NB4 (cell line): ENCODE measurements at regions not wholly inside any gene's neighbourhood (a gene's known extent, or its start where the extent isn't known, plus 50 kb on each side); places are given as distances from the start of the nearest gene placed in this dataset.

ENCODE experiments used
- DNase-seq: peaks from one replicate; pipeline ENCODE4 v3.0.0; 2010; ENCODE audit warnings: low read depth
- H3K4me3 ChIP-seq: one replicate; pipeline ENCODE4 v1.5.1; 2011; ENCODE audit warnings: mild to moderate bottlenecking, low read depth, low read length, moderate library complexity
- CTCF ChIP-seq: IDR thresholded peaks from one replicate; pipeline ENCODE4 v1.5.1; 2012; ENCODE audit warnings: low read depth, low read length
- MAX ChIP-seq: IDR thresholded peaks from 2 replicates; pipeline ENCODE4 v1.6.1; 2011; ENCODE audit warnings: low read depth, low read length
- MYC ChIP-seq: IDR thresholded peaks from 2 replicates; pipeline ENCODE4 v1.6.1; 2011; ENCODE audit warnings: low read depth, low read length
- POLR2A ChIP-seq: IDR thresholded peaks from 2 replicates; pipeline ENCODE4 v1.6.1; 2011; ENCODE audit warnings: mild to moderate bottlenecking; ENCODE audit not compliant: insufficient read length; ENCODE audit errors: extremely low read depth

GRCh38 chr19:29308977-29309590 lies 96.1 kb upstream of the UQCRFS1 start:
- TF ChIP-seq MYC (no peak), MAX (no peak), CTCF (no peak), POLR2A (no peak)
- H3K4me3 ChIP-seq: no peak overlapping the region
- no peak for DNase-seq

GRCh38 chr19:29309637-29310036 lies 96.7 kb upstream of the UQCRFS1 start:
- DNase-seq: no peak
- no peak overlapping the region for H3K4me3 ChIP-seq
- TF ChIP-seq CTCF (no peak), MAX (no peak), MYC (no peak), POLR2A (no peak)

- TF ChIP-seq MYC (no peak), POLR2A (no peak), CTCF (no peak), MAX (no peak)
- H3K4me3 ChIP-seq: no peak overlapping the region
- no peak for DNase-seq
Observed at GRCh38 chr19:29311191-29311790, 98.3 kb upstream of the UQCRFS1 start.

GRCh38 chr19:29315556-29316190 lies 102.7 kb upstream of the UQCRFS1 start:
- DNase-seq: no peak
- no peak overlapping the region for H3K4me3 ChIP-seq
- no peak for TF ChIP-seq CTCF

GRCh38 chr19:29318581-29318980 lies 105.6 kb upstream of the UQCRFS1 start:
- H3K4me3 ChIP-seq: no peak overlapping the region
- TF ChIP-seq MAX (no peak), MYC (no peak)
- DNase-seq: no peak

- no peak overlapping the region for H3K4me3 ChIP-seq
- no peak for DNase-seq
- no peak for TF ChIP-seq CTCF
- TF ChIP-seq MAX: no peak
- no peak for TF ChIP-seq MYC
- no peak for TF ChIP-seq POLR2A
Observed at GRCh38 chr19:29320086-29320485, 107.1 kb upstream of the UQCRFS1 start.
